GM08714 (cell line): ENCODE measurements at regions not wholly inside any gene's neighbourhood (a gene's known extent, or its start where the extent isn't known, plus 50 kb on each side); places are given as distances from the start of the nearest gene placed in this dataset.

ENCODE experiments used
- H3K4me3 ChIP-seq: fragments of 200-500 bp; sonication (Bioruptor generic); 2 replicates; pipeline ENCODE4 v1.5.1; 2014; ENCODE audit warnings: mild to moderate bottlenecking, low read length, inconsistent platforms
- ZNF274 ChIP-seq: IDR thresholded peaks from 2 replicates; pipeline ENCODE4 v1.6.1; 2012; ENCODE audit warnings: mild to moderate bottlenecking, low read depth, low read length

DNA sequence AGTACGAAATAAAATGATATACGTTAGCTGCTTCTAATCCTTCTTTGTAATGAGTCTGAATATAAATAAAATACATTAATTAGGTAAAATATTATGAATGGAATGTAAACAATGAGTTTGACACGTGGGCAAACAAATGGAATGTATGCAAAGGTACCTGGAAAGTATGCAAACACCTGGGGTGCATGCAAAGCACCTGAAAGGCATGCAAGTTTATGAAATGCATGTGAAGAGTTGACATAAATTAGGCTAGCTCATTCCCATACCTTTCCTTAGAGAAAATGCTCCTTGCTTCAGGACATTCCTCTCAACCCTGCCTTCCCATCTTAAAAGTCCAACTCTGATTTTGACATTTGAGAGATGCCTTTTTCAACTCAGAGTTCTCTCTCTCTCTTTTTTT is 140.9 kb downstream of the EDN1 start:
- no peak for TF ChIP-seq ZNF274
- H3K4me3 ChIP-seq = no peak overlapping the region

- H3K4me3 ChIP-seq = no peak overlapping the region
- TF ChIP-seq ZNF274 = no peak
Observed at GRCh38 chr6:12436224-12436623, 146.1 kb downstream of the EDN1 start.

- no peak overlapping the region for H3K4me3 ChIP-seq
Observed at GRCh38 chr6:12436683-12437082, 146.5 kb downstream of the EDN1 start.

DNA sequence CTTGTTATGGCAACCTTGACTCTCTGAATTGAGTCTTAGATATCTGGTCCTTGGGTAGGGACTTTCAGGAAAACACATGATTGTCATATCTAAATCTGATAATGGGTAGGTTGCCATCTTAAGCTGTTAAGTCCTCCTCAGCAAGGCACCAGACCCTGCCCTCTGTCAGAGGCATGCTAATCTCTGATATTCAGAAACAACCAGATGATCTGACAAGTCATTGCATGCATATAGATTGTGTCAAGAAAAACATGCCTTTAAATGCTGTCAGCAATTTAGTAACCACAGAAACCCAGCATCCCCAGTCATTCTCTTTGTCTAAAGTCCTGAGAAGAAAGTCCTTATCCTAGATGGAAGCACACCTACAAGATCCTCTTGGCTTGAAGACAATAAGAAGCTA is 149.1 kb downstream of the EDN1 start:
- H3K4me3 ChIP-seq = no peak overlapping the region
- TF ChIP-seq ZNF274 = no peak

More at GRCh38 chr6:12436683-12437082, 146.5 kb downstream of the EDN1 start:
- no peak for TF ChIP-seq ZNF274

DNA sequence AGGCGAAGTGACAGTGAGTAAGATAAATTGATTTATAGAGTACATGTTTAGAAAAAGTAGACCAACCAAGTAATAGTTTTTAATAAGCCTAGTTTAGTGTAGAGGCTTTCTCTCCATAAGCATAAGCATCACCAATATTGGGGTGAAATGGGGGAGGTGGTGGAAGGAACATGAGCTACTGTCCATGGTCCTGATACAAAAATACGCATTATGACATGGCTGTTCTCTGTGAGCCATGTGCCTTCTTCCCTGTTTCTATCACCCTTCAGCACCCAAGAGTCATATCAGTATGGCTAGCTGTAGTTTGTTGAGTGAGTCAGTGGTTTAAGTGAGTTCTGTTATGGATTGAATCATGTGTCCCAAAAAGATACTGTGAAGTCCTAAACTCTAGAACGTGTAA is 150.8 kb downstream of the EDN1 start:
- no peak overlapping the region for H3K4me3 ChIP-seq
- no peak for TF ChIP-seq ZNF274

- TF ChIP-seq ZNF274 = no peak
Observed at GRCh38 chr6:12442455-12442854, 152.3 kb downstream of the EDN1 start.

GRCh38 chr6:12446394-12446793 is 156.2 kb downstream of the EDN1 start:
- no peak overlapping the region for H3K4me3 ChIP-seq
- TF ChIP-seq ZNF274 = no peak

More at GRCh38 chr6:12442455-12442854, 152.3 kb downstream of the EDN1 start:
- H3K4me3 ChIP-seq = no peak overlapping the region

GRCh38 chr6:12449447-12449846 is 159.3 kb downstream of the EDN1 start:
- TF ChIP-seq ZNF274 = no peak
- no peak overlapping the region for H3K4me3 ChIP-seq

- no peak for TF ChIP-seq ZNF274
- no peak overlapping the region for H3K4me3 ChIP-seq
Observed at GRCh38 chr6:12450467-12450866, 160.3 kb downstream of the EDN1 start.

GRCh38 chr6:12456343-12456742 is 166.2 kb downstream of the EDN1 start:
- H3K4me3 ChIP-seq = no peak overlapping the region
- no peak for TF ChIP-seq ZNF274

DNA sequence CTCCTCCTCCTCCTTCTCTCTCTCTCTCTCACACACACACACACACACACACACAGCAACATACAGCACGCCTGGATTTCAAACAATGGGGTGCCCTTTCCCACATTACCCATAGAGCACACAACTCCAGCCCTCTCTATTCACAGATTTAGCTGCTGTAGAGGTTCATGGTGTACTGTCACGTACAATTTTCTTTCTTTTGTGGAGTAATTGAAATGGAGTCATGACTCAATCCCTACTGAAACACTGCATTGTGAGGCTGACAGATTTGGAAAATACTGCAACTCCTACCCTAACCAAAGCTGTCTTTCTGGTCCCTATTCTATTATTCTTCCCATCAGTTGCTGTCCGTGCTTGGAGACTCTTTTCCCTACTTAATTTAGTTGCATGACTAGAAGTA is 166.9 kb downstream of the EDN1 start:
- H3K4me3 ChIP-seq = no peak overlapping the region
- no peak for TF ChIP-seq ZNF274

DNA sequence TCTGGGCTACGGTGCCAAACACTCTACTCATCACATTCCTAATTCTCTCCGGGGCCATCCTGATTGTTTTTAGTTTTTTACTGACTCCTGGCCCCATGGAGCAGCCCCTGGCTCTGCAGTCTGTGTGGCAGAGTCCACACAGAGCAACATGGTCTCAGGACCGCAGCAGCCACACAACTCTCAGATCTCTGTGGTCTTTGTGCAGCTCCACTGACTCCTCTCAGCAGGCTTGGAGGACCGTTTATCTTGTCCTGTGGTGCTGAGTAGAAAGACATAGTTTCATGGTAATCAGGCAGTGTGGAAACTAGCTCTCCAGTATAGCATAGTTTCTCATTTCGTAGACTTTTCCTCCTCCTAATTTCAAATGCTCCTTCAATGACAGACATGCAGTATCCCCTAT is 168.4 kb downstream of the EDN1 start:
- TF ChIP-seq ZNF274 = no peak
- no peak overlapping the region for H3K4me3 ChIP-seq

DNA sequence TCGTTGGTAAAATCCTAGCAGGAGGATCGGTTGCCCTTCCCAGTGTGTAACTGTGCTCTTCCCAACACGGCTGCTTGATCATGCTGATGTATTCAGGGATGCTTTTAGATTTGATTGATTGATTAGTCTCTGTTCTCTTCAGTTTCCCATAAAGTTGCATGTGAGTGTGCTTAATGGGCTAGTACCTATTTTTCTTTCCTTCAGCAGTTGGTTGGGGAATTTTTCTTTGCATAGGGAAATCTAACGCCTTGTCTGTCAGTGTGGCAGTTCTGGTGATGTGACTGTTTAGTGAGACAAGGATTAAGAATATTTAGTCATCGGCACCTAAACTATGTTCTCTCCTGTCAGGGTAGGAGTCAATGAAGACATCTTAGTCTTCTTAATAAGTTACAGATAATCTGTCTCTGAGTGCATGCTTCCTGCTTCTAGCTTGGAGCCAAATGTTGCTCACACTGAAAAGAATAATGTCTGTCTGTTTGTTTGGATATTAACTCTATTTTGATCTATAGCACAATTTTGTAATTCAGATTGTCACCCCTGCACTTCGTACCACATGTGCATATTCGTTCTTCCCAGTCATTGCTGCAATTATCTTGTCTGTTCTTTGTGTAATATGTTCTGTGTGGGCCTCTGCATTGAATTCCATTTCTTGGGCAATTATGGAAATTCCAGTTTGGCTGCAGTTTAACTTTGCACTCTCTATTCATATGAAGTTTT is 169.9 kb downstream of the EDN1 start:
- no peak for TF ChIP-seq ZNF274
- H3K4me3 ChIP-seq = no peak overlapping the region

GRCh38 chr6:12467706-12468670 is 177.8 kb downstream of the EDN1 start:
- no peak overlapping the region for H3K4me3 ChIP-seq
- no peak for TF ChIP-seq ZNF274

DNA sequence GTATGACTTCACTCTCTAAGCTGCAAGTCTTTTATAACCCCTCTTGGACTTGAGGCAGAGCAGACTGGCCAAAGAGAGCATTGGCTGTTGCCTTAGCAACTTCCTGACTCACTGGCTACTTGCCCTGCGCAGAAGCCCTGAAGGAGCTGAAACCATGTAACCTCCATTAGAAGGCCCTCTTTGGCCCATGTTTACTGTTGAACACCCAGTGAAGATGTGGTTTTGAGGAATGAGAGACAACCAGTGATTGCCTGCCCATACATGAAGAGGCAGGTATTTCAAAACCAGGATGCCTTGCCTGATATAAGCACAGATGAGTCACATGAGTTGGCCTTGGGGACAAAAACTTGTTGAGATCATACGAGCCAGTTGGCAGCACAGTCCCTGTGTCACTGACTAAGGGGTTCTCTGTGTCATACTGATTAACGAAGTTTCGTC is 182.5 kb downstream of the EDN1 start:
- no peak for TF ChIP-seq ZNF274
- H3K4me3 ChIP-seq = no peak overlapping the region
